Myocyte (in vitro differentiated cells): ENCODE measurements at regions not wholly inside any gene's neighbourhood (a gene's known extent, or its start where the extent isn't known, plus 50 kb on each side); places are given as distances from the start of the nearest gene placed in this dataset.

Source experiments
- DNase-seq: peaks from one replicate; pipeline ENCODE4 v3.0.0-alpha.2; 2012; ENCODE audit warnings: low read depth

GRCh38 chr4:29199485-29199884 lies 1520.7 kb upstream of the PCDH7 start:
- DNase-seq, result no peak

- no peak for DNase-seq
Observed at GRCh38 chr4:29213020-29213419, 1507.1 kb upstream of the PCDH7 start.

GRCh38 chr4:29220761-29221160 lies 1499.4 kb upstream of the PCDH7 start:
- no peak for DNase-seq

- DNase-seq, result no peak
Observed at GRCh38 chr4:29224911-29225310, 1495.3 kb upstream of the PCDH7 start.

- DNase-seq, result no peak
Observed at GRCh38 chr4:29240641-29241040, 1479.5 kb upstream of the PCDH7 start.

GRCh38 chr4:29243054-29243453 lies 1477.1 kb upstream of the PCDH7 start:
- no peak for DNase-seq

GRCh38 chr4:29243851-29244250 lies 1476.3 kb upstream of the PCDH7 start:
- DNase-seq, result no peak

GRCh38 chr4:29259556-29259955 lies 1460.6 kb upstream of the PCDH7 start:
- DNase-seq, result no peak

GRCh38 chr4:29262986-29263385 lies 1457.2 kb upstream of the PCDH7 start:
- DNase-seq, result no peak

- DNase-seq, result no peak
Observed at GRCh38 chr4:29276150-29276549, 1444.0 kb upstream of the PCDH7 start.

GRCh38 chr4:29277381-29277780 lies 1442.8 kb upstream of the PCDH7 start:
- peak; percentile 17 for DNase-seq

GRCh38 chr4:29278585-29278984 lies 1441.6 kb upstream of the PCDH7 start:
- peak; percentile 4 for DNase-seq

- DNase-seq, result no peak
Observed at GRCh38 chr4:29289118-29289517, 1431.1 kb upstream of the PCDH7 start.

GRCh38 chr4:29295280-29295679 lies 1424.9 kb upstream of the PCDH7 start:
- peak; percentile 34 for DNase-seq

GRCh38 chr4:29304595-29304994 lies 1415.6 kb upstream of the PCDH7 start:
- DNase-seq, result peak; percentile 74

GRCh38 chr4:29307256-29307655 lies 1412.9 kb upstream of the PCDH7 start:
- DNase-seq, result no peak

GRCh38 chr4:29307755-29308154 lies 1412.4 kb upstream of the PCDH7 start:
- DNase-seq, result no peak

- peak; percentile 17 for DNase-seq
Observed at GRCh38 chr4:29309050-29309449, 1411.1 kb upstream of the PCDH7 start.

GRCh38 chr4:29310252-29310651 lies 1409.9 kb upstream of the PCDH7 start:
- DNase-seq, result no peak

- no peak for DNase-seq
Observed at GRCh38 chr4:29311247-29311646, 1408.9 kb upstream of the PCDH7 start.

GRCh38 chr4:29319663-29320340 lies 1400.4 kb upstream of the PCDH7 start:
- DNase-seq, result no peak

GRCh38 chr4:29320947-29321620 lies 1399.1 kb upstream of the PCDH7 start:
- no peak for DNase-seq

GRCh38 chr4:29326004-29326403 lies 1394.2 kb upstream of the PCDH7 start:
- DNase-seq, result no peak
